IgD-negative memory B cell (primary cell): ENCODE measurements at regions not wholly inside any gene's neighbourhood (a gene's known extent, or its start where the extent isn't known, plus 50 kb on each side); places are given as distances from the start of the nearest gene placed in this dataset.

Source experiments
- H3K27ac Mint-ChIP-seq, 3 donors: one replicate each; pipeline ENCODE4 v1.8.0; 2020 to 2022; ENCODE audit warnings: mild to moderate bottlenecking in 3 of 3, mixed read lengths in 3 of 3, moderate library complexity in 1 of 3
- H3K27me3 Mint-ChIP-seq: one replicate; pipeline ENCODE4 v1.8.0; 2021; ENCODE audit warnings: mixed read lengths
- H3K36me3 Mint-ChIP-seq: one replicate; pipeline ENCODE4 v1.8.0; 2020; ENCODE audit warnings: mild to moderate bottlenecking, mixed read lengths
- H3K4me1 Mint-ChIP-seq, 3 donors: one replicate each; pipeline ENCODE4 v1.8.0; 2020 to 2022; ENCODE audit warnings: mixed read lengths in 3 of 3, mild to moderate bottlenecking in 1 of 3
- H3K4me3 Mint-ChIP-seq, 4 donors: one replicate each; pipeline ENCODE4 v1.8.0; 2020 to 2022; ENCODE audit warnings: mild to moderate bottlenecking in 4 of 4, mixed read lengths in 4 of 4, moderate library complexity in 3 of 4
- H3K9me3 Mint-ChIP-seq, 3 donors: one replicate each; pipeline ENCODE4 v1.8.0; 2020 to 2021; ENCODE audit warnings: mixed read lengths in 3 of 3, mild to moderate bottlenecking in 1 of 3

DNA sequence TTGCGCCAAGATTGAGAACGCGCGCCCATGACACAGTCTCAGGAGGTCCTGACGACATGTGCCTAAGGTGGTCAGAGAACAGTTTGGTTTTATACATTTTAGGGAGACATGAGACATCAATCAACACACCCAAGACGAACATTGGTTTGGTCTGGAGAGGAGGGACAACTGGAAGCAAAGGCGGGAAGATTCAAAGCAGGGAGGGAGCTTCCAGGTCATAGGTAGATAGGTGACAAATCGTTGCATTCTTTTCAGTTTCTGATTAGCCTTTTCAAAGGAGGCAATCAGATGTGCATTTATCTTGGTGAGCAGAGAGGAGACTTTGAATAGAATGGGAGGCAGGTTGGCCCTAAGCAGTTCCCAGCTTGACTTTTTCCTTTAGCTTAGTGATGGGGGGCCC is 828.4 kb upstream of the DPPA4 start:
- H3K36me3 Mint-ChIP-seq = no peaks in the 10 kb centered on the region
- no peak overlapping the region for H3K4me3 Mint-ChIP-seq
- no peaks in the 10 kb centered on the region for H3K9me3 Mint-ChIP-seq
- H3K27ac Mint-ChIP-seq = no peak overlapping the region
- H3K27me3 Mint-ChIP-seq = no peaks in the 10 kb centered on the region
- H3K4me1 Mint-ChIP-seq = no peaks in the 10 kb centered on the region

DNA sequence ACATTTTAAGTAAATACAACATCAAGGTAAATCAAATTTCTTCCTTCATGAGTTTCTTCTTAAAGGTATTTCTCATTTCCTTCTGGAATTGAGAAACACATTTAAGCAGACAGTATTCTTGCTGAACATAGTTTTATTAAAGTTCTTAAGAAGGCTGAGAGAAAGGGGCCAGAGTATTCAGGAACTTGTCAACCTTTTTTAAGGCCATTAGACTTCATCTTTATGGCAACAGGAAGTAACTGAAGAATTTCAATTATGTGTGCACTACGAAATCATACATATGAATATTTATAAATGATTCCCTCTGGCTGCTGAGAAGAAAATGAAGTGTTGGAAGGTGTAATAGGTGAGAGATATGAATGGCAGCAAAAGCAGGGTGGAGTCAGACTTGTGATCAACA is 829.4 kb upstream of the DPPA4 start:
- Mint-ChIP-seq H3K36me3 (no peaks in the 10 kb centered on the region), H3K27ac (no peak overlapping the region), H3K4me1 (no peaks in the 10 kb centered on the region), H3K27me3 (no peaks in the 10 kb centered on the region), H3K9me3 (no peaks in the 10 kb centered on the region), H3K4me3 (no peak overlapping the region)

DNA sequence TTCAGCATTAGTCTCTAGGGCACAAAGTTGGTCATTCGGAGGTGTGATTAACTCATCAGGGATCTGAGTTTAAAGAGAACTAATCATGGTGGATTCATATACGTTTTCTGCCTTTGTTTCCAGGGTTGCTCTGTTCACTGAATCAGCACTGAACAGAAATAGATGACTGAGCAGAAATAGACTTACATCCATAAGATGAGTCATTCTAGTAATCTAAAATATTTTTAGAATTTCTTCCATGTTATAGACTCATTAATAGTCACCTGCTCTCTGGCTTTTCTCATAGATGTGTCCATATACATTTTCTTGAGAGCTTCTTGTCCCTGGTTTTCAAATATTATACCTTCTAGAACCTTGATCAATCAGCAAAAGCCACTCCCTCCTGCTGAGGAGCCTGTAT is 837.6 kb upstream of the DPPA4 start:
- Mint-ChIP-seq H3K4me1 (no peaks in the 10 kb centered on the region), H3K4me3 (no peak overlapping the region), H3K9me3 (peaks cover 0 to 3% (median 2%) of the 10 kb centered on the region in 3 donors), H3K36me3 (no peaks in the 10 kb centered on the region), H3K27ac (no peak overlapping the region), H3K27me3 (no peaks in the 10 kb centered on the region)

DNA sequence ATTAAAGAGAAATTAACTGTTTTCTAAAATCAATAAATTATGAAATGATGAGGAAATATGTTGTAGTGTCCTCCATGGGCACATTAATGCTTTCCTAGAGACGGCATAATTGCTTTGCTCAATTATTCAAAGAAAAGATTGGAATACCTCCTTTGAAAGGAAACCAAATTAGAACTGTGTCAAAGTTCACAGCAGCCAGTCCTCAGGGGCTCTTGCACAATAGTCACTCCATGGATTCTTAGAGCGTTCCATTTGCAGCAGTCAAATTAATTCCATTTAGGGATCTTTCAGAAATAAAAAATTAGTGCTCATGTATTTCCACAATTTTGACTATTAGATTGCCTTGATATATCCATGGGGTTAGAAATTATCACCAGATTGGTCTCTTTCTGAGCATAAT is 841.6 kb upstream of the DPPA4 start:
- Mint-ChIP-seq H3K4me1 (no peaks in the 10 kb centered on the region), H3K9me3 (peaks cover 0 to 3% (median 0%) of the 10 kb centered on the region in 3 donors), H3K36me3 (no peaks in the 10 kb centered on the region), H3K4me3 (no peak overlapping the region), H3K27ac (no peak overlapping the region), H3K27me3 (no peaks in the 10 kb centered on the region)

DNA sequence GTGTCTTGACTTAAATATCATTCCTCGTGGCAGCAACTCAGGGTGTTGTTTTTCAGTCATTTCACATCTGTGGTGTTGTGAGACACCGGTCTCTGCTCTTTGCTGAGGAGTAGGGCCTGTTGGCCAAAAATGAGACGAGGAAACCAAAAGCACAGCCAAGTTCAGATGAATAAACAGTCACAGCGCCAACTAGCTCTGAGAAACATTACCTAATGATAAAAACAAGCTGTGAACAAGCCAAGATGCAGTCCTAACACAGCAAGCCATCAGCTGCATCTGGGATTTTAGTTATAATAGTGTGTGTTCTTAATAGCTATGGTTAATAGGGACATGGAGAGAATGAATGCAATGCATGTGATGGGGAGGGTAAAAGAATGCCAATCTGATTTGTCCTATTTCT is 843.4 kb upstream of the DPPA4 start:
- no peaks in the 10 kb centered on the region for H3K36me3 Mint-ChIP-seq
- no peak overlapping the region for H3K27ac Mint-ChIP-seq

DNA sequence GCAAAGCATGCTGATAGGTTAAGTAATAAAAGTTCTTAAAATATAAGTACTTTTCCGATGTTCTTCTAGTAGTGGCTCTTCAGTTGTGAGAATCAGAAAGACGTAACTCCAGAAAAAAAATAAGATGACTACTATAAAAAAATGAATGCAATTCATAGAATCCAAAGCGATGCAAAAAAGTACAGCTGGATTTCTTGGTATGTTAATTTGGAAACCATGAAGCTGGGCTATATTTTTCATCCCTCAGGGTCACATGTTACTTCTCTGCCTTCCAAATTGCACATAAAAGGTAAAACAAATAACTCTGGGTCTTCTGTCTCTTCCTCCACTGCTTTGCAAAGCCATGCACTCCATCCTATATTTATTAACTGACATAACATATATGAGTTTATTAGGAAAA is 843.9 kb upstream of the DPPA4 start:
- H3K27me3 Mint-ChIP-seq = no peaks in the 10 kb centered on the region
- H3K4me1 Mint-ChIP-seq = no peaks in the 10 kb centered on the region
- no peaks in the 10 kb centered on the region for H3K36me3 Mint-ChIP-seq
- H3K27ac Mint-ChIP-seq = no peak overlapping the region
- peaks cover 0 to 3% (median 0%) of the 10 kb centered on the region in 3 donors for H3K9me3 Mint-ChIP-seq
- H3K4me3 Mint-ChIP-seq = no peak overlapping the region

More for the DNA sequence above, 843.4 kb upstream of the DPPA4 start:
- no peak overlapping the region for H3K4me3 Mint-ChIP-seq
- no peaks in the 10 kb centered on the region for H3K27me3 Mint-ChIP-seq
- H3K4me1 Mint-ChIP-seq = no peaks in the 10 kb centered on the region
- H3K9me3 Mint-ChIP-seq = peaks cover 0 to 3% (median 0%) of the 10 kb centered on the region in 3 donors

DNA sequence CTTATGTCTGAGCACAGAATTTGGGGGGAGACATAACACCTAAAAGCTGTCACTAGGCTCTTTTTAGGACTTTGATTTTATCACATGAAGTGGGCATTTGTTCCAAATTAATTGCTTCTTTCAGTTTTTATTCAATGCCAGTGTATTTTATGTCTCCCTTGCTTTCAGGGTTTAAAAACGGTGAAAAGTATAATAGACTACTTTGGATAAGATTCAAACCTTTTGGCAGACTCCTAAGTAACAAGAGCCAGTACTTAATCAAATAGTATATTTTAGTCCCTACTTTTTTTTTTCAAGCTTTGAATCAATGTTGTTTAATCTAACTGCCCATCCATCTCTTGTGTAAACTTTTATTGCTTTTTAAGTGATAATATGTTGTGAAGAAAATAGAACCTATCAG is 847.2 kb upstream of the DPPA4 start:
- H3K9me3 Mint-ChIP-seq = peaks cover 0 to 9% (median 4%) of the 10 kb centered on the region in 3 donors
- no peak overlapping the region for H3K4me3 Mint-ChIP-seq
- no peaks in the 10 kb centered on the region for H3K36me3 Mint-ChIP-seq
- no peaks in the 10 kb centered on the region for H3K27me3 Mint-ChIP-seq
- no peaks in the 10 kb centered on the region for H3K4me1 Mint-ChIP-seq
- no peak overlapping the region for H3K27ac Mint-ChIP-seq

DNA sequence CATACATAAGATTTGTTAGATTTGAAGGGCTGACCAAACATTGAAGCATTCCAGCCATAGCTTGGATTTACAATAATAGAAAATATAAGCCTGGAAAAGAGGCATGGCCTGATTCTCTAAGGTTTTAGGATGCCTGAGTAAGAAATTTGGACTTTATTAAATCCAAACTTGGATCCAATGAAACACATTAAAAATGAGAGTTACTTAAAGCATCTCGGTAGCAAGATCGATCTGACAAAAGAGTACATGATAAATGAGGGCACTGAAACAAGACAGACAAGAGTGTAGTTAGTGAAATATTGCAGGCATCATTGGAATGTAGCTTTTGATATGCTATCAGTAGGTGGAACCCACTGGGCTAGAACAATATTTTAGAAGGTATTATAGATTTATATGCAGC is 855.7 kb upstream of the DPPA4 start:
- Mint-ChIP-seq H3K4me1 (no peaks in the 10 kb centered on the region), H3K27ac (no peak overlapping the region), H3K9me3 (peaks cover 2 to 6% (median 4%) of the 10 kb centered on the region in 3 donors), H3K36me3 (no peaks in the 10 kb centered on the region), H3K4me3 (no peak overlapping the region), H3K27me3 (no peaks in the 10 kb centered on the region)

DNA sequence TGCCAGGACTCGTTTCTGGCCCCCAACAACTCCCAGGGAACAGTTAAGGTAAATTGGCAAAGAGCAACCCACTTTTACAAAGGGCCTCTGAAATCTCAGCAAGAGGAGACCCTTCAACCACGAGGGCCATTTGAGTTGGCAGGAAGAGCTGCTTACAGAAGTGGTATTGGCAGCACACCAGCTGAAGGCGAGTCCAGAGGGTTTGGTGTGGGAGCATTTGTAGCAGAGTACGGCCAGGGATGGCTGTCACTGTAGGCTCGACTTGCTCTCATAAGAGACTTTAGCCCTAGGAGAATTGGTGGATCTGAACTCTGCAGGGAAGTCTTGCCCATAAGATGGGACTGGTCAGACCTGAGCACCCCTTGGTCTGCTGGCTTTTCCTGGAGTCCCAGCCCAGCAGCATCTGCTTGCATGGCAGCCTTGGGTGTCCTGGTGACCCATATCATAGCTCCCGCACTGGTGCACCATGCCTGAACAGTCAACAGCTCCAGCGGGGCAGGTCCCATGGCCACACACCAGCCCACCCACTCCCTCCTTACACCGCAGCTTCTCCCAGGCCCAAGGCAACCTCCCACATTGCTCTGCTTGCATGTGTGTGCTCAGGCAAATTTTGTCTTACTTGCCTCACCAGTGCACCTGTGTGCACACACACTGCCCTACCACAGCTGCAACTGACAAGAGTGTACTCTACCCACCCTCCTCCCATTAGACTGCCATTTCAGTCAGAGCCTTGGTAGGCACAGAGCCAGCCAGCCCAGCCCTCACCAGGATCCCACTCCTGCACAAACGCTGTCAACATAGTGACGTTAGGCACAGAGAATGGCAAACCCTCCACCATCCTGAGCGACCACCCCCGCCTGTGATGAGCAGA is 861.6 kb upstream of the DPPA4 start:
- Mint-ChIP-seq H3K27me3 (no peaks in the 10 kb centered on the region), H3K9me3 (peaks cover 0 to 5% (median 1%) of the 10 kb centered on the region in 3 donors), H3K36me3 (no peaks in the 10 kb centered on the region), H3K27ac (no peak overlapping the region), H3K4me3 (peak overlapping the region in 1 of 4 donors; percentile 21), H3K4me1 (no peaks in the 10 kb centered on the region)

DNA sequence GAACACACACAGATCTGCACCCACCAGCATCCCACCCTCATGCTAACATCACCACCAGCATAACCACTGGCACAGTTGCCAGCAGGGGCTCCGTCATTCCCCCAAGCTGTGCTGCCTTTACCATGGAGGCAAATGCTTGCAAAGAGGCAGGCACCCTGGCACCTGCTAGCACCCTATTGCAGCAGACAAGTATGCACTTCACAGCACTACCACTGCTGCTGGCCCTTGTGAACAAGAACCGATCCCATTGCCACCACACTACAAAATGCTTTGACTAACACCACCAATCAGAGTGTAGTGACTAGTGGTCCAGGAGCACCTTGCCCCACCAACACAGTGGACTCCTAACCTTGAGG is 862.2 kb upstream of the DPPA4 start:
- Mint-ChIP-seq H3K36me3 (no peaks in the 10 kb centered on the region), H3K27ac (no peak overlapping the region), H3K9me3 (peaks cover 0 to 7% (median 1%) of the 10 kb centered on the region in 3 donors), H3K4me3 (peak overlapping the region in 1 of 4 donors; percentile 21), H3K4me1 (no peaks in the 10 kb centered on the region), H3K27me3 (no peaks in the 10 kb centered on the region)

DNA sequence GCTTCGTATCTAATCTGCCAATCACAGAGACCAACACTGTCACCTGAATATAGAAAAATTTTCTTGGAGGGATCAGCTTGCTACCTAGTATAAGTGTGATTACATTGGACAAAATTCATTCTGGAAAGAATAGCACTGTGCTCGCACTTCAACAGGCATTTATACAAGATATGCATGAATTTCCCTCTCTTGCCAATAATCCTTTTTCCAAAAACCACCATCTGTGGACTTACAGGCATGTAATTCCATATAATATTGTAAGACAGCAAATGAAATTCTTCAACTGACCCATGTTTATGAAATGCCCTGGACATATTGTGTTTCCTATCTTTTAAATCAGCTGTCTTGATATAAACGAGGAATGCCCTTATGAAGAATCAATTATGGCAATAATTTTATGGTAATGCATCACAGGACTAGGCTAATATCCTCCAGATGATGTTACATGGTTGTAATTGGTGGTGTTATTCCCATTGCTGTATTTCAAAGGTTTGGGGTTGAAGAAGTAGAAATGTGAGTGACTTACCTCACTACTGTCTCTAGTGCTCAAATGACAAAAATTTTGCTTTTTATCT is 861.4 kb upstream of the NECTIN3 start:
- H3K4me1 Mint-ChIP-seq = no peaks in the 10 kb centered on the region
- H3K27ac Mint-ChIP-seq = no peak overlapping the region
- H3K9me3 Mint-ChIP-seq = peaks cover 5 to 13% (median 11%) of the 10 kb centered on the region in 3 donors
- H3K27me3 Mint-ChIP-seq = no peaks in the 10 kb centered on the region
- no peaks in the 10 kb centered on the region for H3K36me3 Mint-ChIP-seq
- no peak overlapping the region for H3K4me3 Mint-ChIP-seq

DNA sequence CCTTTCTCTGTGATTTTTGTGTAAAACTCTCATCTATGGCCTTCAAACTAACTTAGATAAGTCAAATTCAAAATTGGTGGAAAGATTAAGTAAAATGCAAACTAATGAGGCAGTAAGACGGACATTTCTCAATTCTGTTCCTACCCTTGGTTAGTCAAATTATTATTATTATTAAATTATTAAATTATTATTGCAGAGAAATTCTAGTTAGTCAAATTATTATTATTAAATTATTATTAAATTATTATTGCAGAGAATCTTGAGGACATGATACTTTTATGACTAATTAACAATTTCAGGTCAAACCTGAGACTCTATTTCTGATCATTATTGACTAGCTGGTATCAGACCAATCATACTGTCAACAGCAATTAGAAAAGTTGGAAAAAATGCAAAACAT is 845.0 kb upstream of the NECTIN3 start:
- Mint-ChIP-seq H3K36me3 (no peaks in the 10 kb centered on the region), H3K4me3 (no peak overlapping the region), H3K27ac (no peak overlapping the region), H3K27me3 (no peaks in the 10 kb centered on the region), H3K9me3 (peaks cover 0 to 2% (median 0%) of the 10 kb centered on the region in 3 donors), H3K4me1 (no peaks in the 10 kb centered on the region)

DNA sequence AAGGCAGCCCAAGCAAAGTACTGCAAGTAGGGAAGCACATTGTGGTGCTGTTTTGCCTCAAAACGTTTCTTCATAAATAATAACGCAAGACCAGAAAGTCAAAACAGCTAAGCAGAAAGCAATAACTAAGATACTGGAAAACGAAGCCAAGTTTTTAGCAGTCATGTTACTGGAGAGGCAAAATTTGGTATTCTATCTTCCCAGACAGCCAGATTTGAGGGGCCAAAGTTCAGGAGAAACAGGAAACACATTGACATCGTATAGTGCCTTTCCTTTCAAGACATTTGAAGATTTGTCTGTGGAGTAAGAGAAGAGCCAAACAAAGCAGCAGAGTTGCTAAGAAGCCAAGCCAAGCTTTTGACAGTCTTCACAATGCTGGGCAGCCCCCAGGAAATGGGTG is 843.6 kb upstream of the NECTIN3 start:
- Mint-ChIP-seq H3K36me3 (no peaks in the 10 kb centered on the region), H3K27me3 (no peaks in the 10 kb centered on the region), H3K9me3 (peaks cover 2 to 4% (median 4%) of the 10 kb centered on the region in 3 donors), H3K27ac (peak overlapping the region in 1 of 3 donors; percentile 4), H3K4me1 (no peaks in the 10 kb centered on the region), H3K4me3 (no peak overlapping the region)

DNA sequence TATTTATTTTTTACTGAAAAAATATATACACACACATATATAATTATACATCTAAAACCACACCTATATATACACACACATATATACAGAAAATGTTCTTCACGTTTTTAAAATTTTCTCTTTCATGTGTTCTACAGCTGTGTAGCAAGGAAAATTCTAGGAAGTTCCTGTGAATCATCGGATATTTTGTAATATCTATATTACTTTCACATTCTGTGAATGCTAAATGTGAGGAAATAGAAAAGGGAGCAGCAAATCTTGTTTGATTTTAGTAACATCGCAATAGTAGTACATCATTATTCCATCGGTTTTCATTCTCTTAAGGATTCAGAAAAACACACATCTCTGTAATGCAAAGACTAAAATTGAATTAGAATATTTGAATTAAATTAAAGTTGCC is 836.8 kb upstream of the NECTIN3 start:
- peaks cover 2 to 4% (median 4%) of the 10 kb centered on the region in 3 donors for H3K9me3 Mint-ChIP-seq
- H3K27me3 Mint-ChIP-seq = no peaks in the 10 kb centered on the region
- no peaks in the 10 kb centered on the region for H3K36me3 Mint-ChIP-seq
- no peak overlapping the region for H3K4me3 Mint-ChIP-seq
- no peaks in the 10 kb centered on the region for H3K4me1 Mint-ChIP-seq
- no peak overlapping the region for H3K27ac Mint-ChIP-seq

DNA sequence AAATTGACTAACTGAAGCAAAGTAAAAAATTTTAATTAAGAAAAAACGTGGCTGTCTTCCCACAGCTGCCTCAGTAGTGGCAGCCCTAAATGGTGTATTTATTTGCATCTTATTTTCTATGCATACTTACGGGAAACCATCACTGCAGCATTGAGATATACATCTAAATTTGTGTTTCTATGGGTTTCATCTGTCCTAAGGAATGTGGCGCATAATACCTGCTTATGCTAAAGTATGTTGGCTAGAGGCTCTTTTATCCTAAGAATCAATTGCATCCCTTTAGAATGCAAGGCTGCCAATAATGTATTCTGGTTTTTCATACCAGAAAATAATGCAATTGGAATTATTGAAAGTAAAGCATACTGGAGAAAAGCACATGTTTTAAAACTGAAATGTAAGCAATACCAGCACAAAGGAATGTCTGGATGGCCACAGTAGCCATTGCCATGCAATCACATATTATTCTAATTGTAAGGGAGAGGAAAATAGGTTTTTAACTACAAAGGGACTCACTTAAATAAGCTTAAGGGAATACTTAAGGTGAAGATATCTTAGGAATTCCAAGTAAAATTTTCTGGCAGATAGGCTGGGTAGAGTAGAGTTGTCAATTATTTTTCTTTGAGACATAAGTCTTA is 834.5 kb upstream of the NECTIN3 start:
- no peaks in the 10 kb centered on the region for H3K36me3 Mint-ChIP-seq
- H3K27ac Mint-ChIP-seq = no peak overlapping the region
- peaks cover 0 to 4% (median 4%) of the 10 kb centered on the region in 3 donors for H3K9me3 Mint-ChIP-seq
- H3K27me3 Mint-ChIP-seq = no peaks in the 10 kb centered on the region
- H3K4me1 Mint-ChIP-seq = no peaks in the 10 kb centered on the region
- no peak overlapping the region for H3K4me3 Mint-ChIP-seq
